H1 (cell line): ENCODE measurements at regions not wholly inside any gene's neighbourhood (a gene's known extent, or its start where the extent isn't known, plus 50 kb on each side); places are given as distances from the start of the nearest gene placed in this dataset.
A peak's percentile ranks its signal among the peaks of the same experiment; 100 is the strongest.

Experiments used
- CTCF ChIA-PET: fragments of 300-600 bp; sonication (Branson Sonifier 250); formaldehyde crosslinking; loops from one replicate; lab custom pipeline; 2021; ENCODE audit not compliant: partially characterized antibody; lab: Charles Lee
- POLR2A ChIA-PET: fragments of 300-600 bp; sonication (Branson Sonifier 250); formaldehyde crosslinking; loops from one replicate; lab custom pipeline; 2021; ENCODE audit warnings: inconsistent platforms; ENCODE audit not compliant: partially characterized antibody; lab: Charles Lee
- DNase-seq, 2 experiments: peaks; one replicate each; pipeline versions ENCODE4 v3.0.0 to v3.0.0-alpha.2; 2010 to 2022; ENCODE audit warnings: low spot score in 2 of 2, low read depth in 1 of 2, mixed read lengths in 1 of 2
- FAIRE-seq: peaks from 2 replicates; lab custom pipeline; 2011; peaks lifted over from hg19 to GRCh38; lab: Jason Lieb, UNC
- H2AFZ ChIP-seq: 2 replicates; pipeline ENCODE4 v1.8.1; 2012; ENCODE audit warnings: low read length, inconsistent platforms
- H2AK5ac ChIP-seq: 2 replicates; pipeline ENCODE4 v1.6.1; 2013; ENCODE audit warnings: low read depth, low read length
- H2BK120ac ChIP-seq: replicated peaks from 2 replicates; pipeline ENCODE3; 2013; ENCODE audit warnings: low read depth, low read length, inconsistent platforms
- H2BK12ac ChIP-seq: 2 replicates; pipeline ENCODE4 v1.6.1; 2013; ENCODE audit warnings: low read depth, low read length
- H2BK15ac ChIP-seq: 2 replicates; pipeline ENCODE4 v1.6.1; 2013; ENCODE audit warnings: low read length
- H2BK20ac ChIP-seq: 2 replicates; pipeline ENCODE4 v1.6.1; 2013; ENCODE audit warnings: low read length
- H2BK5ac ChIP-seq: 2 replicates; pipeline ENCODE4 v1.6.1; 2013; ENCODE audit warnings: low read depth, low read length
- H3K14ac ChIP-seq: 2 replicates; pipeline ENCODE4 v1.6.1; 2013; ENCODE audit warnings: inconsistent platforms; ENCODE audit not compliant: insufficient read length
- H3K18ac ChIP-seq: 2 replicates; pipeline ENCODE4 v1.6.1; 2013; ENCODE audit warnings: low read length; ENCODE audit errors: extremely low read depth
- H3K23ac ChIP-seq: 2 replicates; pipeline ENCODE4 v1.6.1; 2013; ENCODE audit warnings: inconsistent platforms; ENCODE audit not compliant: insufficient read length
- H3K23me2 ChIP-seq: 2 replicates; pipeline ENCODE4 v1.6.1; 2013; ENCODE audit warnings: low read depth, low read length
- H3K27ac ChIP-seq: 2 replicates; pipeline ENCODE4 v1.6.1; 2011; ENCODE audit warnings: low read depth, low read length, inconsistent platforms
- H3K27me3 ChIP-seq, 4 experiments: replicated peaks in 1 of 4; 1 replicate in 1 of 4; 2 replicates in 3 of 4; pipeline versions ENCODE4 v1.6.1 to v1.8.1; 2011 to 2013; ENCODE audit warnings: low read length in 3 of 4, mild to moderate bottlenecking in 3 of 4, inconsistent platforms in 2 of 4, mixed read lengths in 2 of 4, moderate library complexity in 1 of 4; ENCODE audit not compliant: control insufficient read depth in 3 of 4, insufficient read depth in 3 of 4; ENCODE audit errors: extremely low read depth in 1 of 4
- H3K36me3 ChIP-seq, 4 experiments: 2 replicates each; pipeline versions ENCODE4 v1.6.1 to v1.8.1; 2011 to 2013; ENCODE audit warnings: mild to moderate bottlenecking in 4 of 4, low read length in 3 of 4, moderate library complexity in 2 of 4, control low read depth in 1 of 4, inconsistent platforms in 1 of 4; ENCODE audit not compliant: insufficient read depth in 4 of 4, control insufficient read depth in 2 of 4
- H3K4ac ChIP-seq: replicated peaks from 2 replicates; pipeline ENCODE3; 2013; ENCODE audit warnings: low read length, low read depth, mixed read lengths, inconsistent platforms; ENCODE audit not compliant: insufficient read length
- H3K4me1 ChIP-seq, 4 experiments: replicated peaks in 1 of 4; 1 replicate in 1 of 4; 2 replicates in 3 of 4; pipeline versions ENCODE4 v1.6.1 to v1.8.1; 2011 to 2013; ENCODE audit warnings: low read length in 3 of 4, inconsistent platforms in 2 of 4, mixed read lengths in 1 of 4; ENCODE audit not compliant: insufficient read depth in 4 of 4, control insufficient read depth in 3 of 4
- H3K4me2 ChIP-seq, 2 experiments: 2 replicates each; pipeline versions ENCODE4 v1.6.1 to v1.8.1; 2011 to 2013; ENCODE audit warnings: low read depth in 2 of 2, low read length in 2 of 2, control low read depth in 1 of 2, inconsistent platforms in 1 of 2, mild to moderate bottlenecking in 1 of 2; ENCODE audit not compliant: insufficient read depth in 1 of 2
- H3K4me3 ChIP-seq, 4 experiments: fragments of 200-600, 300-600 bp in 1 of 4; sonication (generic), shearing (Covaris generic), sonication (Bioruptor Twin) in 1 of 4; 2 replicates each; pipeline versions ENCODE4 v1.5.1 to v1.8.1; 2011 to 2016; ENCODE audit warnings: low read length in 4 of 4, low read depth in 3 of 4, control low read depth in 2 of 4, inconsistent platforms in 2 of 4, mild to moderate bottlenecking in 2 of 4, mixed read lengths in 1 of 4, moderate library complexity in 1 of 4; ENCODE audit not compliant: insufficient read depth in 2 of 4; ENCODE audit errors: extremely low read depth in 1 of 4
- H3K56ac ChIP-seq: replicated peaks from 2 replicates; pipeline ENCODE3; 2013; ENCODE audit warnings: low read depth, mild to moderate bottlenecking, mixed read lengths, low read length, inconsistent platforms; ENCODE audit not compliant: insufficient read length
- H3K79me1 ChIP-seq: 2 replicates; pipeline ENCODE4 v1.6.1; 2013; ENCODE audit warnings: low read depth, low read length, control low read depth
- H3K79me2 ChIP-seq, 2 experiments: 2 replicates each; pipeline versions ENCODE4 v1.6.1 to v1.8.1; 2012 to 2013; ENCODE audit warnings: low read length in 2 of 2, mild to moderate bottlenecking in 2 of 2, inconsistent platforms in 1 of 2; ENCODE audit not compliant: insufficient read depth in 2 of 2, control insufficient read depth in 1 of 2
- H3K9ac ChIP-seq, 4 experiments: replicated peaks in 1 of 4; 1 replicate in 1 of 4; 2 replicates in 3 of 4; pipeline versions ENCODE4 v1.6.1 to v1.8.1; 2011 to 2013; ENCODE audit warnings: low read depth in 3 of 4, low read length in 3 of 4, control low read depth in 2 of 4, mild to moderate bottlenecking in 2 of 4, moderate library complexity in 2 of 4, inconsistent platforms in 1 of 4; ENCODE audit errors: extremely low read depth in 1 of 4
- H3K9me3 ChIP-seq, 2 experiments: 2 replicates each; pipeline versions ENCODE4 v1.6.1 to v1.8.1; 2012 to 2013; ENCODE audit warnings: mild to moderate bottlenecking in 2 of 2, moderate library complexity in 2 of 2, control low read depth in 1 of 2, inconsistent platforms in 1 of 2, low read depth in 1 of 2, low read length in 1 of 2, mixed read lengths in 1 of 2; ENCODE audit not compliant: insufficient read depth in 2 of 2
- H4K20me1 ChIP-seq, 2 experiments: replicated peaks in 1 of 2; 2 replicates each; pipeline versions ENCODE3 to v1.8.1; 2011 to 2013; ENCODE audit warnings: inconsistent platforms in 2 of 2, low read length in 2 of 2, mild to moderate bottlenecking in 1 of 2; ENCODE audit not compliant: insufficient read depth in 2 of 2, control insufficient read depth in 1 of 2
- H4K5ac ChIP-seq: 2 replicates; pipeline ENCODE4 v1.6.1; 2013; ENCODE audit warnings: low read length, low read depth, mixed read lengths, inconsistent platforms; ENCODE audit not compliant: insufficient read length
- H4K8ac ChIP-seq: 2 replicates; pipeline ENCODE4 v1.8.0; 2013; ENCODE audit warnings: mild to moderate bottlenecking, moderate library complexity, low read length, inconsistent platforms; ENCODE audit not compliant: insufficient read depth; ENCODE audit errors: extremely low read depth
- H4K91ac ChIP-seq: replicated peaks from 2 replicates; pipeline ENCODE3; 2013; ENCODE audit warnings: low read length, mixed read lengths, inconsistent platforms; ENCODE audit not compliant: insufficient read length
- ATF3 ChIP-seq: IDR thresholded peaks from 2 replicates; pipeline ENCODE4 v1.6.1; 2011; ENCODE audit warnings: low read depth, mild to moderate bottlenecking, low read length; ENCODE audit not compliant: insufficient read depth
- BACH1 ChIP-seq: IDR thresholded peaks from 2 replicates; pipeline ENCODE4 v1.6.1; 2012; ENCODE audit warnings: low read length, improper control_type of control experiment
- KDM4A ChIP-seq: IDR thresholded peaks from one replicate; pipeline ENCODE4 v1.7.1; 2012; ENCODE audit warnings: low read depth, mild to moderate bottlenecking, moderate library complexity, low read length, inconsistent platforms; ENCODE audit not compliant: severe bottlenecking
- RAD21 ChIP-seq, 2 experiments: IDR thresholded peaks in 1 of 2; conservative IDR thresholded peaks in 1 of 2; 2 replicates each; pipeline ENCODE4 v1.6.1; 2011; ENCODE audit warnings: low read depth in 2 of 2, low read length in 2 of 2, improper control_type of control experiment in 1 of 2, inconsistent platforms in 1 of 2, mild to moderate bottlenecking in 1 of 2, moderate library complexity in 1 of 2
- RXRA ChIP-seq: IDR thresholded peaks from 2 replicates; pipeline ENCODE4 v1.6.1; 2011; ENCODE audit warnings: low read depth, mild to moderate bottlenecking, low read length, moderate library complexity; ENCODE audit not compliant: insufficient read depth
- WGBS, 2 experiments: shearing (Covaris generic) in 1 of 2; methylation state at CpG; one replicate each; pipeline versions ENCODE4 v1.1.6 to v1.1.7; 2013 to 2015; ENCODE audit warnings: low lambda C conversion rate in 2 of 2, mixed read lengths in 2 of 2, inconsistent platforms in 1 of 2, low coverage in 1 of 2, missing lambda C conversion rate in 1 of 2; ENCODE audit not compliant: insufficient replicate concordance in 2 of 2, insufficient coverage in 1 of 2, insufficient read length in 1 of 2; ENCODE audit errors: extremely low coverage in 1 of 2, missing lambda C conversion rate in 1 of 2; 5-methylcytosine and 5-hydroxymethylcytosine counted together
- TF ChIP-seq, protein P1 (sequence below): IDR thresholded peaks from 2 replicates; pipeline ENCODE4 v1.6.1; 2012; ENCODE audit warnings: inconsistent platforms

DNA sequence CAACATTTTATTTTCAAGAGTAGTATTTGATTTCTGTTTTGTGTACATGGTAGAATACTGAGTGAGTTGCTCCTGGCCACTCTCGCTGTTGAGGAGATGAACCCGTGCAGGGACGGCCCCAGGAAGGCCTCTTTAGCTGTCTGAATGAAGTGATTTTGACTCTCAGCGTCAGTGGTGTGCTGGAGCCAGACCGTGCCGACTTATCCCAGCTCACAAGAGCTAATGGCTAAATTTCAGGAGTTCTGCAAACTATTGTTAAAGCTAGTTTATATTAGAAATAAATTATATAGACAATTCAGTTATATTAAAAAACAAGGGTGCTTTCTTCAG is 111.2 kb upstream of the KIF26B start:
- H4K8ac ChIP-seq: no peak overlapping the region
- H3K14ac ChIP-seq: no peak overlapping the region
- H3K9me3 ChIP-seq: no peaks in the 10 kb centered on the region
- peak overlapping the region; percentile 60; the same call in 1 of the 2 replicates for H2BK12ac ChIP-seq
- H2BK5ac ChIP-seq: no peak overlapping the region
- no peak overlapping the region for H2BK120ac ChIP-seq
- H2AFZ ChIP-seq: no peak overlapping the region
- no peaks in the 10 kb centered on the region for H4K20me1 ChIP-seq
- no peak overlapping the region for H3K4me3 ChIP-seq
- H3K4me1 ChIP-seq: peaks cover 0 to 11% (median 7%) of the 10 kb centered on the region in 4 experiments; a peak in 6 of 7 replicates
- WGBS, 2 experiments: 92% methylated on average over 6 of the region's 6 CpGs; no CpG with 5 or more reads in 1 of the 2 experiments
- no peak overlapping the region for H2BK20ac ChIP-seq
- TF ChIP-seq, protein P1, sequence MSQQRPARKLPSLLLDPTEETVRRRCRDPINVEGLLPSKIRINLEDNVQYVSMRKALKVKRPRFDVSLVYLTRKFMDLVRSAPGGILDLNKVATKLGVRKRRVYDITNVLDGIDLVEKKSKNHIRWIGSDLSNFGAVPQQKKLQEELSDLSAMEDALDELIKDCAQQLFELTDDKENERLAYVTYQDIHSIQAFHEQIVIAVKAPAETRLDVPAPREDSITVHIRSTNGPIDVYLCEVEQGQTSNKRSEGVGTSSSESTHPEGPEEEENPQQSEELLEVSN: no peak
- TF ChIP-seq RXRA (no peak), RAD21 (IDR thresholded peaks at IDR 0.05 in 1 of 2, conservative IDR thresholded peaks at IDR 0.05 in 1 of 2; ENCODE audit: low read depth in 2 of 2, low read length in 2 of 2) (no peak), ATF3 (no peak), KDM4A (no peak), BACH1 (no peak)
- TF ChIP-seq, all 59 proteins: peak for 0
- Histone ChIP-seq H2AK5ac (no peak overlapping the region), H3K27me3 (no peaks in the 10 kb centered on the region), H2BK15ac (no peak overlapping the region), H3K23me2 (no peaks in the 10 kb centered on the region), H3K4me2 (no peak overlapping the region), H3K27ac (no peak overlapping the region), H3K9ac (no peak overlapping the region), H3K79me2 (no peaks in the 10 kb centered on the region), H3K56ac (no peak overlapping the region), H3K23ac (no peak overlapping the region), H4K5ac (no peak overlapping the region), H3K18ac (no peak overlapping the region), H3K79me1 (no peaks in the 10 kb centered on the region), H3K4ac (no peak overlapping the region), H4K91ac (no peak overlapping the region), H3K36me3 (no peaks in the 10 kb centered on the region)
- no peak for DNase-seq
- POLR2A ChIA-PET: interaction anchor here (0.7 to 4.0 kb wide), 6 partner anchors 79 to 210 kb away, joined by 3 to 32 read pairs (median 4); partner anchors contain the start of gene HNRNPU
- no peak for FAIRE-seq
- CTCF ChIA-PET: interaction anchor here (0.9 to 3.0 kb wide), 15 partner anchors 8 to 435 kb away, joined by 3 to 35 read pairs (median 6); partner anchors contain the start of gene HNRNPU
